ENCODE measurements at regions not wholly inside any gene's neighbourhood (a gene's known extent, or its start where the extent isn't known, plus 50 kb on each side); places are given as distances from the start of the nearest gene placed in this dataset.
"Not testable (repeated sequence)": the region's sequence is repeated elsewhere in the genome, so short reads cannot be mapped to it uniquely, and the experiment has no call there.

DNA sequence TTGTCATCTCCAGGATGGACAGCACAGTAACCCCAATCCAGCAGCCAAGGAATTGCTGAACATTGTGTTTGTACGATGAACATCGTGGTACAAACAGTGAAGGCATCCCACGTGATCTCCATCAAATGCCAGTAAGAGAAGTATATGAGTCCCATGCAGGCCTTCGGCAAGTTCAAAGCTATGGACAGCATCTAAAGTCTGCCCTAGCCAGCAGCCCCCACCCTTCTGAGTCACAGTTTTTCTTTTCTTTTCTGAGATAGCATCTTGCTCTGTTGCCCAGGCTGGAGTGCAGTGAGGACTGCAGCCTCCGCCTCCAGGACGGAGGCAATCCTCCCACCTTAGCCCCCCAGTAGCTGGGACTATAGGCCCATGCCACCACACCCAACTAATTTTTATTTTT, 71.0 kb upstream of the SRD5A2 start:
- H3K27ac ChIP-seq: no peak overlapping the region
- TF ChIP-seq CTCF (conservative IDR thresholded peaks at IDR 0.05): no peak
- no peak for TF ChIP-seq ZFX (IDR thresholded peaks at IDR 0.05)

- no peak overlapping the region for H3K27ac ChIP-seq
- TF ChIP-seq CTCF (conservative IDR thresholded peaks at IDR 0.05): no peak
- TF ChIP-seq ZFX (IDR thresholded peaks at IDR 0.05): no peak
These were observed 70.5 kb upstream of the SRD5A2 start for GRCh38 chr2:31651267-31651666.

- no peak for TF ChIP-seq CTCF (conservative IDR thresholded peaks at IDR 0.05)
- TF ChIP-seq ZFX (IDR thresholded peaks at IDR 0.05): no peak
- H3K27ac ChIP-seq: no peak overlapping the region
These were observed 63.8 kb upstream of the SRD5A2 start for GRCh38 chr2:31644551-31644950.

DNA sequence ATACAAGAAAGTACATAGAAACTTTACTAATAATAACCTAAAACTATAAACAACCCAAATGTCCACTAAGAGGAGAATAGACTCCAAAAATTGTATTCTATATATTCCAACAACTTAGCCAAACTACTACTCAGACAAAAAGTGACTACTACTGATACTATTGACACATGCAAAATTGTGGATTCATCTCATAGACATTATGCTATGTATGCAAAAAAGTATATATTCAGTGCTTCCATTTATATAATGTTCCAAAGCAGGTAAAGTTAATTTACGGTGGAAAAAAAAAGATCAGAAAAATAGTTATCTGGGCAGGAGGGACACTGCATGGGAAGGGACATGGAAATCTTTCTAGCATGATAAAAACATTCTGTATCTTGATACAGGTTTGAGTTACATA, 62.0 kb upstream of the SRD5A2 start:
- H3K27ac ChIP-seq: no peak overlapping the region
- TF ChIP-seq ZFX (IDR thresholded peaks at IDR 0.05) (no peak), CTCF (conservative IDR thresholded peaks at IDR 0.05) (no peak)

DNA sequence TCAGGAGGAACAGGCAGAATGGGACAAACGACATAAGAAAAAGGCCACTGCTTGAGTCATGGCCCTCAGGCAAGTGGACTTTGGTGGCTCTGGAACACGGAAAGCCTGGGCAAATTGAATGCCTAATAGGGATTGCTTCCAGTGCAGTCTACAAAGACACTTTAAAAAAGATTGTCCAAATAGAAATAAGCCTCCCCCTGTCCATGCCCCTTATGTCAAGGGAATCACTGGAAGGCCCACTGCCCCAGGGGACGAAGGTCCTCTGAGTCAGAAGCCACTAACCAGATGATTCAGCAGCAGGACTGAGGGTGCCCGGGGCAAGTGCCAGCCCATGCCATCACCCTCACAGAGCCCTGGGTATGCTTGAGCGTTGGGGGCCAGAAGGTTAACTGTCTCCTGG, 51.5 kb upstream of the SRD5A2 start:
- not testable (repeated sequence) for H3K27ac ChIP-seq

Measured in C4-2B (cell line).